AG10803 (cell line): ENCODE measurements at regions not wholly inside any gene's neighbourhood (a gene's known extent, or its start where the extent isn't known, plus 50 kb on each side); places are given as distances from the start of the nearest gene placed in this dataset.

Experiments used
- DNase-seq: peaks from one replicate; pipeline ENCODE4 v3.0.0; 2010; ENCODE audit warnings: low read depth
- H3K4me3 ChIP-seq: 2 replicates; pipeline ENCODE4 v1.5.1; 2011; ENCODE audit warnings: mild to moderate bottlenecking, low read length, control low read depth
- CTCF ChIP-seq: conservative IDR thresholded peaks from 2 replicates; pipeline ENCODE4 v1.5.1; 2011; ENCODE audit warnings: mild to moderate bottlenecking, low read length, control low read depth, inconsistent platforms

DNA sequence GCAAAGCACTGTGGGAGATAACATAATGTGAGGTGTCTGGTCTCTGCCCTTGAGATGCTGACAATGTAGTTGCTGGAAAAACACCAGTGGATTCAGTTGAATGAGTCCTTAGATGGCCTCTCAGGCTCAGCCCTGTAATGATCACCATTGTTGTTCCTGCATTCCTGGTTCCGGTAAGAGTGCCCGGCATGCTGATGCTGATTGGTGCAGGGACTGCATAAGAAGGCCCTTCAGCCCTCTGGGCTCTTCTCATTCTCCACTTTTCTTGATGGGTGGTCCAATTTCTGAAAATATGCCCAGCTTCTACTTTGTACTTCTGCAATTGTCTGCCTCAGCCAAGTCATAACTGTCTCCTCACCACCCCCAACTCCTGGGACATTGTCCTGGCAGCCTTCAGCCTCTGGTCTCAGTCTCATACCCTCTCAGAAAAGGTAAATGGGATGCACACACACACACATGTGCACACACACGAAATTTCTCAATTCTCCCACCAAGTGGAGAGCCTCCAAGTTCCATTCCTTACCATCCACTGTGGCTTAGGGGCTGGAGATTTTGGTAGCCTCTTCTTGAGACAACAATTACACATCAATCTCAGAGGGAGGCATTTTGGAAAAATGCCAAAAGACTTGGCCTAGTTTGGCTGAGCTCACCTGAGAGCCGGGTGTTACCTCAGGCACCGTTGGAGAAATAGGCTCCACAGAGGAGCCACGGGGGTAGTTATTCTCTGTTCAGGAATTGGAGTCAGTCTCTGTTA lies 314.9 kb downstream of the RPS24 start:
- no peak for DNase-seq
- no peak for TF ChIP-seq CTCF
- H3K4me3 ChIP-seq, result no peak overlapping the region

- no peak overlapping the region for H3K4me3 ChIP-seq
- DNase-seq, result no peak
- no peak for TF ChIP-seq CTCF
These were observed 315.5 kb downstream of the RPS24 start for GRCh38 chr10:78349165-78349516.

DNA sequence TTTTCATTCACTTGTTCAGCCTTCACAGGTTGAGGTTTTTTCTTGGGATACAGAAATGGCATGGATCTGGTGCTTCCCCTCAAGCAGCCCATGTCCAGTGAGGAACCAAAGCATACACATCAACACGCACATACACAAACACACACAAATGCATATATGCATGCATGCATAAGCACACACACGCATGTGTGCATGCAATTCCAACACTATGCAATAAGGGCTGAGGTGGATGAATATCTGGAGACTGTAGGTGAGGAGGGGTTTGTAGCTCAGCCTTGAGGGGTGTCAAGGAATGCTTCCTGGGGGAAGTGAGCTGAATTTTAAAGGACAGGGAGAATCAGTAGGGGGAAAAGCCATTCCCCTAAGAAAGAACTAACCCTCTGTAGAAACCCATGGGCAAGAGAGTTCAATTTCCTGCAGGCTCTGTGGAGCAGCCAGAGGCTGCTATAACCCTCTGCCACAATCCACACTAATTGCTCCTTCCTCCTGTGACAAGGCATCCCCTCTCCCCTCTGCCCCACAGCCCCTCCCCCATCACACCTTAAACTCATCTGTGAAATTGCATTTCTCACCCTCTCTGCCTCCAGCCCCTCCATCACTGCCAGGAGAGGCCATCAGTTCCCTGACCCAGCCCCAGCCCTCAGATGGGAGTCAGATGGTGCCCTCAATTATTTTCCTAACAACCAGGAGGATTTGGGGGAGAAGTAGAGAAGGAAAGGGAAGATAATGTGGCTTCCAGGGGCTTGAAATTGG lies 316.4 kb downstream of the RPS24 start:
- no peak for DNase-seq
- TF ChIP-seq CTCF, result no peak

DNA sequence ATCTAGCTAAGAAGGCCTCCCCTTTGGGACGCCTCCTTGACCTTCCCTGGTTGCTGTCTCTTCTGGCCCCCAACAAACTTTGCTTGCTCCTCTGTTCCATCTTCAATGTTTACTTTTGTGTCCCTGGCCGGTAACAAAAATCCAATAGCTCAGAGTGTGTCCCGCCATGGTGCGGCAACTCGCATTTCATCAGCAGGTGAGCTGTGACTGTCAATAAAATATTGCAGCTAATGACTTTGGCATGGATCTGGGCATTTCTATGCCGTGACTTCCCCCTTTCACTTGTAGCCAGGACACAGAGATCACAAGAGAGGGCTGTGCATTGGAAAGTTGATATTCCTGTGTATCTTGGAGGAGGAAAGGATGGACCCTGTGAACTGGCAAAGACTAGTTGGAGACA lies 317.6 kb downstream of the RPS24 start:
- H3K4me3 ChIP-seq, result no peak overlapping the region
- DNase-seq, result no peak
- no peak for TF ChIP-seq CTCF

More for the DNA sequence above, 316.4 kb downstream of the RPS24 start:
- H3K4me3 ChIP-seq, result no peak overlapping the region

DNA sequence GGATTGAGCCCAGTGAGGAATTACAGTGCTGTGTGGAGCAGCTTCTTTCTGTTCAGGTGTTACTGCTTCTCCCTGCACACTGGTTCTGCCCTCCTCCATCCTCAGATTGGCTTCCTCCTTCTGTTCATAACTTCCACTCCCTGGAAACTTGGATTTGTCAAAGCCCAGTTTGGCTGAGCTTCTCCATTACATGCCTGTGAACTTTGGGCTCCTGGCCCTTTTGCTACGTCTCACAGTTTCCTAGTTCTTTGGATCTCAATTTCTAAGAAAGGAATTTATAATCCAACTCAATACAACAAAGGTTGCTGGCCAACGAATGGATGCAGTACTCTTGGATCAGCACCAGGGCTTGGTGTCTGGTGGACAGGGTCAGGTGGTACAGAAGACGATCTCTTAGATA lies 318.1 kb downstream of the RPS24 start:
- no peak overlapping the region for H3K4me3 ChIP-seq
- no peak for TF ChIP-seq CTCF
- DNase-seq, result no peak

DNA sequence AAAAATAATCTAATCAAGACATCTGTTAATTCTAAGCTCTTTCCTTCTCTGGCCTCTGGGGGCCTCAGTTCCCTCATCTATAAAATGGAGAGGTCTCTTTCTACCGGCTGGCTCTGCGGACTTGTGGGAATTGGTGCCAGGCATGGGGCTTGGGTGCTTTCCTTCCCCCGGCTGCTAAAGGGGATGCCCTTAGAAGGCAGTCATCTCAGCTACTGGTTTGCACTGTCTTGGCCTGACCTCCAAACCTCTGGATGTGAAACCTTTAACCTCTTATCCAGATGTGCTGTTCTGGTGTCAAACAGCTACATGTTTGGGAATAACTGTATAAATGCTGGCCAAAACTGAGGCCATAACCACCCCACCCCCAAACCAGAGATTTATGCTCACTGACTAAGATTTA lies 320.0 kb downstream of the RPS24 start:
- no peak overlapping the region for H3K4me3 ChIP-seq
- no peak for DNase-seq
- no peak; the same call in 1 of the 2 replicates for TF ChIP-seq CTCF

DNA sequence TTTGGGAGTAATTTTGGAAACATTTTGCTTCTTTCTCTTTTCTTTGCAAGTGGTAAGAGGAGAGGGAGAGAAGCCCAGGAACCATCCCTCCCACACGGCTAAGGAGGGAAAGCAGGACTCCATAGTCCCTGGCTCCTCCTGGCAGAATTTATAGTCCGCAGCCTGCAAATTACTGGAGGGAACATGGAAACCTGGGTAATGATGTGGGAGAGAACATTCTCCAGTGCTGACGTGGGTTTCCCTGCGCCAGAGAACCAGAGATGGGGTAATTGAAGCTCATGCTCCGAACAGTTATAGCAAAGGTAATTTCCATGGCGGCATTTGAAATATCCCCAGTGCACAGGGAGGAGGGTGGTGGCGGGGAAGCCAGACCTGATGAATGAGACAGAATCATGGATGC lies 320.4 kb downstream of the RPS24 start:
- no peak overlapping the region for H3K4me3 ChIP-seq
- TF ChIP-seq CTCF, result no peak
- no peak for DNase-seq
